Heart right ventricle (tissue), 16 donors: ENCODE measurements at regions not wholly inside any gene's neighbourhood (a gene's known extent, or its start where the extent isn't known, plus 50 kb on each side); places are given as distances from the start of the nearest gene placed in this dataset.

Experiments used
- ATAC-seq, 8 donors: fragments of 200-7000 bp; cut with Tn5 transposase; one replicate each; pipeline ENCODE4 v1.9.1; 2020; ENCODE audit warnings: mild to moderate bottlenecking in 8 of 8, moderate library complexity in 8 of 8, moderate number of reproducible peaks in 1 of 8
- DNase-seq, 2 donors: peaks; one replicate each; pipeline ENCODE4 v3.0.0-alpha.2; 2020
- H3K27ac ChIP-seq, 10 donors: fragments of 200-600 bp; sonication (generic) in 2 of 10; one replicate each; pipeline versions ENCODE4 v1.5.0 to v1.8.0; 2020 to 2022; ENCODE audit warnings: mild to moderate bottlenecking in 3 of 10
- H3K27me3 ChIP-seq, 7 donors: fragments of 200-600 bp; one replicate each; pipeline ENCODE4 v1.8.0; 2021 to 2022; ENCODE audit warnings: mild to moderate bottlenecking in 2 of 7
- H3K36me3 ChIP-seq, 9 donors: fragments of 200-600 bp; sonication (generic) in 1 of 9; one replicate each; pipeline versions ENCODE4 v1.5.0 to v1.8.0; 2020 to 2022; ENCODE audit warnings: mild to moderate bottlenecking in 2 of 9
- H3K4me1 ChIP-seq, 9 donors: fragments of 200-600 bp; sonication (generic) in 1 of 9; one replicate each; pipeline versions ENCODE4 v1.5.0 to v1.8.0; 2020 to 2022; ENCODE audit warnings: mild to moderate bottlenecking in 4 of 9
- H3K4me3 ChIP-seq, 10 donors: fragments of 200-600 bp; sonication (generic) in 2 of 10; one replicate each; pipeline versions ENCODE4 v1.5.0 to v1.8.0; 2020 to 2022; ENCODE audit warnings: mild to moderate bottlenecking in 7 of 10, moderate library complexity in 2 of 10
- H3K9me3 ChIP-seq, 11 donors: fragments of 200-600 bp in 10 of 11; sonication (generic) in 2 of 11; one replicate each; pipeline versions ENCODE4 v1.5.0 to v1.8.0; 2013 to 2022; ENCODE audit warnings: mild to moderate bottlenecking in 2 of 11, control low read depth in 1 of 11, moderate library complexity in 1 of 11
- CTCF ChIP-seq, 9 donors: fragments of 200-600 bp; sonication (generic) in 2 of 9; IDR thresholded peaks; one replicate each; pipeline versions ENCODE4 v1.5.0 to v1.8.0; 2021 to 2022; ENCODE audit warnings: antibody characterized with exemption in 9 of 9, mild to moderate bottlenecking in 5 of 9, moderate library complexity in 1 of 9
- WGBS, 2 donors: extraction: QIAGEN DNeasy Blood & Tissue Kit; methylation state at CpG; one replicate each; pipeline ENCODE4 v1.1.7; 2013; ENCODE audit warnings: inconsistent platforms in 1 of 2; 5-methylcytosine and 5-hydroxymethylcytosine counted together
- intact Hi-C, 10 donors: fragments of 100-400 bp; cut with DNase I; formaldehyde crosslinking; loops; one replicate each; pipeline versions ENCODE4 v1.11.1 to v1.14.2; 2022
- donor health status: Arrhythmogenic right ventricular cardiomyopathy.
- donor health status: ischemic (EF 13 %, LVEDD 7.1; RV severe dilation, severe dysfunction).
- donor health status: healthy with polysubstance abuse.
- donor health status: DM: no; HTN: yes; CAD: no.
- donor health status: DM: no; HTN: no; CAD: no.
- donor health status: ischemic (EF 25% LVEDD 6.9; RV normal size, moderate dysfunction).
- donor health status: ischemic (EF 25% LVEDD 5.7; RV mildly dilated, moderate dysfunction).
- donor health status: healthy.
- donor health status: DM: yes; HTN: yes; CAD: no.
- donor health status: Ischemic cardiomyopathy.
- donor health status: ischemic (EF 35%, LVEDD 5.7; RV mildly dilated, moderate dysfunction).
- donor health status: nonischemic (EF 11% LVEDD 7.7; RV severe dilation, severe dysfunction).
- donor health status: DM: yes; HTN: yes; CAD: no.
- donor health status: PGD.
- donor health status: ischemic (EF 29% LVEDD 5.4; RV normal size, mild dysfunction).
- donor health status: nonischemic (EF 23%, LVEDD 6.1; RV moderate dilation, normal function).

DNA sequence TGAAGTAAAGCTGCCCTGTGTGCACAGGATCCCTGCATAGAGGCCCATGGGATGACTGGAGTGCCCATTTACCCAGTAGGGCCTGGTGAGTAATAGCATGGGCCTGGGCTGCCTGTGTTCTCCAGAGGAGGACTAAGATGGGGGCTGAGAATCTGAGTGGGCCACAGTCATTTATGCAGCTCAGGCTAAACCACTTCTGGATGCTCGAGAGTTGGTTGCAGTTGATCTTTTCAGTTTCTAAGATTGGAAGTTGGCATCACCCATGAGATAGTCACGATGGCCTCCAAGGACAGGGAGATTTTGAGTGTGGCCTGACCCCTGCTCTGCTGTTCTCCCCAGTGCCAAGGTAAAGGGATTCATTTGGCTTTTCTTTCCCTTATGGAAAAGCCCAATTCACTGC is 179.1 kb upstream of the SPRED2 start:
- 60 to 61% methylated on average over 2 of the region's 2 CpGs for WGBS, 2 donors
- no peak overlapping the region for H3K27ac ChIP-seq
- no peak overlapping the region for H3K4me3 ChIP-seq
- DNase-seq (no peak), ATAC-seq (peak in 6 of 8 donors; percentile 51 to 70 (median 54))
- no peaks in the 10 kb centered on the region for H3K36me3 ChIP-seq
- no peak for TF ChIP-seq CTCF (IDR thresholded peaks at IDR 0.05)
- H3K4me1 ChIP-seq, result peaks cover 0 to 14% (median 0%) of the 10 kb centered on the region in 9 donors
- no peaks in the 10 kb centered on the region for H3K27me3 ChIP-seq
- H3K9me3 ChIP-seq, result no peaks in the 10 kb centered on the region
- intact Hi-C loops, result no loop called here

GRCh38 chr2:65608916-65609315 is 176.5 kb upstream of the SPRED2 start:
- no peaks in the 10 kb centered on the region for H3K36me3 ChIP-seq
- DNase-seq (no peak), ATAC-seq (no peak)
- no peak overlapping the region for H3K4me3 ChIP-seq
- H3K9me3 ChIP-seq, result no peaks in the 10 kb centered on the region
- 77 to 79% methylated on average over 14 of the region's 14 CpGs for WGBS, 2 donors
- H3K4me1 ChIP-seq, result peaks cover 0 to 38% (median 12%) of the 10 kb centered on the region in 9 donors
- intact Hi-C loops, result no loop called here
- no peaks in the 10 kb centered on the region for H3K27me3 ChIP-seq
- no peak overlapping the region for H3K27ac ChIP-seq
- no peak for TF ChIP-seq CTCF (IDR thresholded peaks at IDR 0.05)

GRCh38 chr2:65608466-65608865 is 176.1 kb upstream of the SPRED2 start:
- H3K36me3 ChIP-seq, result no peaks in the 10 kb centered on the region
- ATAC-seq (no peak), DNase-seq (no peak)
- H3K4me1 ChIP-seq, result peaks cover 0 to 40% (median 12%) of the 10 kb centered on the region in 9 donors
- no peaks in the 10 kb centered on the region for H3K27me3 ChIP-seq
- TF ChIP-seq CTCF (IDR thresholded peaks at IDR 0.05), result no peak
- no peak overlapping the region for H3K27ac ChIP-seq
- WGBS, 2 donors, result 53 to 65% methylated on average over 5 of the region's 5 CpGs
- intact Hi-C loops, result no loop called here
- H3K4me3 ChIP-seq, result no peak overlapping the region
- H3K9me3 ChIP-seq, result no peaks in the 10 kb centered on the region

DNA sequence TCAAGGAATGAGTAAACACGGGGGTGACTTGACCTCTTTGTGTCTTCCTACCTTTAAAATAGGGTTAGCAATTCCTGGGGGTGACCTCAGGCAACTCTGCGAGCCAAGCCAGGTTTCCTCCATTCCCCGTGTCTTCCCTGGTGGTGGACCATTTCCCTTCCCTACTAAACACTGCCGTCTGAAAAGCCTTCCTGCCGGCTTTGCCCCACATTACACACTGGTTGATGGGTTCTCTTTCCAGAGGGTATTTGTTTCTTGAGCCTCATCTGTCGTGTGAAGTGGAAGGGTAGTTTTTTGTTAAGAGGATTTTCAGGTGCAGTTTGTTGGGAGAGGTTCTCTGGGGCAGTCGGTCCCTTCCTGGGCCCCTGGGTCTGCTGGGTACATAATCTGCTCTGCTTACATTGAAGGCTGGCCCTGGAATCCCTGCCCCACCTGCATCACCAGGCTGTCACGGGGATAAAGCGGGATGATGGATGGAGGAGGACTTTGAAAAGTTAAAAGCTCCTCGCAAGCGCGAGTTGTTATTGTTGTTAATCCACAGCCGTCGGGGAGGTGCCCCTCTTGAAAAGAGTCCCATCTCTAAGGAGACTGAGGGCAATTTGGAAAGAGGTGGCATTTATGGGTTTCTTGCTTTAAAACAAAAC is 175.4 kb upstream of the SPRED2 start:
- Histone ChIP-seq H3K27me3 (no peaks in the 10 kb centered on the region), H3K9me3 (no peaks in the 10 kb centered on the region), H3K36me3 (no peaks in the 10 kb centered on the region), H3K4me3 (no peak overlapping the region), H3K4me1 (peaks cover 3 to 44% (median 15%) of the 10 kb centered on the region in 9 donors), H3K27ac (no peak overlapping the region)
- ATAC-seq (no peak), DNase-seq (no peak)
- no peak for TF ChIP-seq CTCF (IDR thresholded peaks at IDR 0.05)
- intact Hi-C loops, result no loop called here
- 66 to 71% methylated on average over 14 of the region's 14 CpGs for whole genome bisulfite sequencing, 2 donors
